ENCODE measurements at regions not wholly inside any gene's neighbourhood (a gene's known extent, or its start where the extent isn't known, plus 50 kb on each side); places are given as distances from the start of the nearest gene placed in this dataset.

DNA sequence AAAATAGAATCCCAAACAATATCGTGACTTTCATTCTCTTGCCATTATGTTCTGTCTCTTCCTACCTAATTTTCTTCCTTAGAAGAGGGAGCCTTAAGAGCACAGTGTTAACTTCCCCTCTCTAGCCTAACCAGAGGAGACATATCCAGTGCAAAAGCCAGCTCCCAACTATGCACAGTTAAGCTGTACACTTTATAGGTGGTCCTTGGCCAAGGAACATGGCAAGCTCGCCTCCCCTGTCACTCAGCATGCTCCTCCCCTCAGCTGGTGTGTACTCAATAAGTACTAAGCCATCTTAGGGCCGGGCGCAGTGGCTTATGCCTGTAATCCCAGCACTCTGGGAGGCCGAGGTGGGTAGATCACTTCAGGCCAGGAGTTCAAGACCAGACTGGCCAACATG, 255.1 kb upstream of the TMPO start:
- DNase-seq, result no peak
- Histone ChIP-seq H3K4me1 (no peaks in the 10 kb centered on the region), H3K4me3 (replicated peaks in 1 of 3) (no peak overlapping the region), H3K27me3 (no peaks in the 10 kb centered on the region), H3K36me3 (no peaks in the 10 kb centered on the region), H3K9me3 (no peaks in the 10 kb centered on the region), H3K27ac (no peak overlapping the region)
- no peak for TF ChIP-seq POLR2A (IDR thresholded peaks at IDR 0.05)
- TF ChIP-seq, protein P1, sequence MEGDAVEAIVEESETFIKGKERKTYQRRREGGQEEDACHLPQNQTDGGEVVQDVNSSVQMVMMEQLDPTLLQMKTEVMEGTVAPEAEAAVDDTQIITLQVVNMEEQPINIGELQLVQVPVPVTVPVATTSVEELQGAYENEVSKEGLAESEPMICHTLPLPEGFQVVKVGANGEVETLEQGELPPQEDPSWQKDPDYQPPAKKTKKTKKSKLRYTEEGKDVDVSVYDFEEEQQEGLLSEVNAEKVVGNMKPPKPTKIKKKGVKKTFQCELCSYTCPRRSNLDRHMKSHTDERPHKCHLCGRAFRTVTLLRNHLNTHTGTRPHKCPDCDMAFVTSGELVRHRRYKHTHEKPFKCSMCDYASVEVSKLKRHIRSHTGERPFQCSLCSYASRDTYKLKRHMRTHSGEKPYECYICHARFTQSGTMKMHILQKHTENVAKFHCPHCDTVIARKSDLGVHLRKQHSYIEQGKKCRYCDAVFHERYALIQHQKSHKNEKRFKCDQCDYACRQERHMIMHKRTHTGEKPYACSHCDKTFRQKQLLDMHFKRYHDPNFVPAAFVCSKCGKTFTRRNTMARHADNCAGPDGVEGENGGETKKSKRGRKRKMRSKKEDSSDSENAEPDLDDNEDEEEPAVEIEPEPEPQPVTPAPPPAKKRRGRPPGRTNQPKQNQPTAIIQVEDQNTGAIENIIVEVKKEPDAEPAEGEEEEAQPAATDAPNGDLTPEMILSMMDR (IDR thresholded peaks at IDR 0.05), result no peak
- intact Hi-C loops (cut with DNase I), result no loop called here
- 85 to 86% methylated on average over 5 of the region's 5 CpGs for WGBS, 2 donors

DNA sequence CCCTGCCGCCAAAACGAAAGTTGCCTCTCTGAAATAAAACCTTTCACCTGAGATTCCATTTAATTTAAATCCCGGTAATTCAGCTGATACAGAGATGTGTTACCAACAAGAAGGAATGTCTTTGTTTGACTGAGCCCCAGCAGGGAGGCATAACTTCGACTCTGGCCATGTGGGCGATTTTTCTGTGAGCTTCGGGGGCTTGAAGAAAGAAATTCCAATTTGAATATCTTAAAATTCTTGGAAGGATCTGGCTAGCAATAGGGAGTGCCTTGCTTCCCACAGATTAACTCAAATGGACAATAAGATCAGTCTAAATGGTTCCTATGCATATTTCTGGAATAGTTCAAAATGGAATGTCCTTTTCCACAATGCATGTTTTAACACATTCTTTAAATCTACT, 252.5 kb upstream of the TMPO start:
- DNase-seq, result no peak
- H3K4me3 ChIP-seq (replicated peaks in 1 of 3), result no peak overlapping the region
- intact Hi-C loops (cut with DNase I), result no loop called here
- WGBS, 2 donors, result 80 to 86% methylated on average over 6 of the region's 6 CpGs
- H3K27ac ChIP-seq, result no peak overlapping the region
- no peaks in the 10 kb centered on the region for H3K9me3 ChIP-seq
- H3K27me3 ChIP-seq, result no peaks in the 10 kb centered on the region
- TF ChIP-seq POLR2A (IDR thresholded peaks at IDR 0.05), result no peak
- TF ChIP-seq, protein P1 (IDR thresholded peaks at IDR 0.05), result no peak
- no peaks in the 10 kb centered on the region for H3K4me1 ChIP-seq
- no peaks in the 10 kb centered on the region for H3K36me3 ChIP-seq

DNA sequence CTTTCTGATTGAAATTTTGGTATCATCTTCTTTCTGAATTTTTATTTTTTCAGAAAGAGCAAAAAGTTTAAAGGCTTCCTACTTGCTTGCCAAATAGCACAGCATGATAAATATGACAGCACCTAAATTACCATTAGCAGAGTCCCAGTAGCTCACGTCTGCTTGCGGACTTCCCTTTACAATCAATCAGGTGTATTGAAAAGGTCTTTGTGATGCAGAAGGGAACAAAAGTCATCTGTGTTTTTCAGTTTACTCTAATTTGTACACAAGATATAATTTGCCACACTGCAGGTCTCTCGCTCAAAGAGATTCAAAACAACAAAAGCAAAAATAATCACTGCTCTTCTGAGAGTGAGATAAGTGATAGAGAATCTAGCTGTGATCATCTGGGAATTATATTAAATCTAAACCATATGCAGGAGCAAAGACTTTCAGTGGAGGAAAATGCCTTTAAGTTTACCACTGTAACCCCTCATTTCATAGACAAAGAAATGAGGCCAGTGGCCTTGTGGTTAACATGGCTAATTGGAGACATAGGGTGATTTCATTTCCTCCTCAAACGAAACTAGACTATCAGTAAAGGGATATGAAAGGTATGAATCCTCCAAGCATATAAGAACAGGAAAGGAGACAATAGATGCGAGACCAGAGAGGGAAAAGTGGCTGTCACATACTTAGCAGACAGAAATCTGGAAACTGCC, 240.8 kb upstream of the TMPO start:
- 79 to 81% methylated on average over 5 of the region's 5 CpGs for WGBS, 2 donors
- intact Hi-C loops (cut with DNase I), result no loop called here
- DNase-seq, result no peak
- no peaks in the 10 kb centered on the region for H3K36me3 ChIP-seq
- no peaks in the 10 kb centered on the region for H3K27me3 ChIP-seq
- H3K27ac ChIP-seq, result no peak overlapping the region
- no peak for TF ChIP-seq POLR2A (IDR thresholded peaks at IDR 0.05)
- TF ChIP-seq, protein P1 (IDR thresholded peaks at IDR 0.05), result no peak
- H3K9me3 ChIP-seq, result no peaks in the 10 kb centered on the region
- H3K4me1 ChIP-seq, result no peaks in the 10 kb centered on the region
- H3K4me3 ChIP-seq (replicated peaks in 1 of 3), result no peak overlapping the region

DNA sequence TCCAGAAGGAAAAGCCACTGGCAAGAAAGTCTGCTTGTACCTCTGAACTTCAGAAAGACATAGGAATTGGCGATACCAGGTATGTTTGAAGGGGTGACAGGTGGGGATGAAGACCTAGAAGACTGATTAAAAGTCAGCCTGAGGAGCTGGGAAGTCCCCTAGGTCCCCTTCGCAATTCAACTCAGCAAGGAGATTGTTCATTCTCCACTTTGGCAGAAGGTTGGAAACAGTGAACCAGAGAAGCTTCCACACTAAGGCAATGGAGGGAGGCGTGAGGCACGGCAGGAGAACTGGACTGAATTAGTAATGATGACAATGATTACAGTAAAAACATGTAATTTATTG, 240.3 kb upstream of the TMPO start:
- Histone ChIP-seq H3K4me1 (no peaks in the 10 kb centered on the region), H3K9me3 (no peaks in the 10 kb centered on the region), H3K4me3 (replicated peaks in 1 of 3) (no peak overlapping the region), H3K27me3 (no peaks in the 10 kb centered on the region), H3K27ac (no peak overlapping the region), H3K36me3 (no peaks in the 10 kb centered on the region)
- no peak for DNase-seq
- TF ChIP-seq, protein P1 (IDR thresholded peaks at IDR 0.05), result no peak
- no peak for TF ChIP-seq POLR2A (IDR thresholded peaks at IDR 0.05)
- 92 to 95% methylated on average over 4 of the region's 4 CpGs for WGBS, 2 donors
- intact Hi-C loops (cut with DNase I), result no loop called here

DNA sequence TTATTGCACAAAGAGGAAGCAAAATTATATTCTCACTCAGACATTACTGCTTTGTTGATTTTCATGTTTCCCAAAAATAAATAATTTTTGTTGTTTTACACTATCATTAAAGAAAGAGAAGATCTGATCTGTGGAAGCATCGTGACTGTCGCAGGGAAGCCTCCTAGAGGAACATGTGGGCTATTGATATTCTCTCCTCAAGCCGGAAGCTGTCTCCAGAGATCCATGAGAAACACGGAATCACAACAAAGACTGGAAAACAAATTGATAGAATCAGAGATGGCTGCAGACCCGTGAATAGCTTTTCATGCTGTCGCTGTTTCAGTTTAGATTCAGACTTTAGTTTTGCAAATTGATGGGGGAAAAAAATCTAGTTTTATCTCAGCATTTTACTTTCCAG, 235.2 kb upstream of the TMPO start:
- H3K36me3 ChIP-seq, result no peaks in the 10 kb centered on the region
- no peak overlapping the region for H3K27ac ChIP-seq
- no peak for DNase-seq
- no peaks in the 10 kb centered on the region for H3K27me3 ChIP-seq
- H3K9me3 ChIP-seq, result no peaks in the 10 kb centered on the region
- intact Hi-C loops (cut with DNase I), result no loop called here
- TF ChIP-seq, protein P1 (IDR thresholded peaks at IDR 0.05), result no peak
- TF ChIP-seq POLR2A (IDR thresholded peaks at IDR 0.05), result no peak
- H3K4me1 ChIP-seq, result no peaks in the 10 kb centered on the region
- no peak overlapping the region for H3K4me3 ChIP-seq (replicated peaks in 1 of 3)
- WGBS, 2 donors, result 72% methylated on average over 6 of the region's 6 CpGs

All from thyroid gland (tissue), 4 donors.